CD14-positive monocyte (primary cell): ENCODE measurements at regions not wholly inside any gene's neighbourhood (a gene's known extent, or its start where the extent isn't known, plus 50 kb on each side); places are given as distances from the start of the nearest gene placed in this dataset.

Experiments used
- DNase-seq, 3 donors: peaks; one replicate each; pipeline ENCODE4 v3.0.0-alpha.2; 2011 to 2022
- H2AFZ ChIP-seq: 2 replicates; pipeline ENCODE4 v1.6.0; 2012; ENCODE audit warnings: mild to moderate bottlenecking, low read depth, low read length, inconsistent platforms; ENCODE audit not compliant: insufficient read depth, poor library complexity, severe bottlenecking
- H3K27ac ChIP-seq, 2 donors: 1 replicate in 1 of 2; 2 replicates in 1 of 2; pipeline ENCODE4 v1.5.1; 2012 to 2013; ENCODE audit warnings: low read length in 2 of 2, control low read depth in 1 of 2, inconsistent platforms in 1 of 2, low read depth in 1 of 2, mild to moderate bottlenecking in 1 of 2
- H3K27me3 ChIP-seq, 2 donors: one replicate each; pipeline versions ENCODE4 v1.6.0 to v1.6.1; 2011 to 2013; ENCODE audit warnings: low read length in 2 of 2; ENCODE audit not compliant: control insufficient read depth in 2 of 2, insufficient read depth in 2 of 2
- H3K36me3 ChIP-seq, 2 donors: replicated peaks in 1 of 2; 1 replicate in 1 of 2; 2 replicates in 1 of 2; pipeline versions ENCODE4 v1.5.1 to v1.6.1; 2012 to 2013; ENCODE audit warnings: low read length in 2 of 2, control low read depth in 1 of 2, inconsistent platforms in 1 of 2, mild to moderate bottlenecking in 1 of 2; ENCODE audit not compliant: insufficient read depth in 2 of 2, control insufficient read depth in 1 of 2
- H3K4me1 ChIP-seq, 2 donors: 1 replicate in 1 of 2; 2 replicates in 1 of 2; pipeline versions ENCODE4 v1.5.1 to v1.6.1; 2012 to 2013; ENCODE audit warnings: low read length in 2 of 2, control low read depth in 1 of 2, inconsistent platforms in 1 of 2, mild to moderate bottlenecking in 1 of 2, moderate library complexity in 1 of 2; ENCODE audit not compliant: insufficient read depth in 2 of 2, control insufficient read depth in 1 of 2
- H3K4me2 ChIP-seq: replicated peaks from 2 replicates; pipeline ENCODE3; 2012; ENCODE audit warnings: low read length, moderate library complexity, mild to moderate bottlenecking; ENCODE audit not compliant: poor library complexity, severe bottlenecking; ENCODE audit errors: extremely low read depth
- H3K4me3 ChIP-seq, 3 experiments: fragments of 200-600 bp in 1 of 3; sonication (generic) in 1 of 3; replicated peaks in 1 of 3; 1 replicate in 2 of 3; 2 replicates in 1 of 3; pipeline ENCODE4 v1.5.1; 2011 to 2013; ENCODE audit warnings: low read length in 3 of 3, mild to moderate bottlenecking in 3 of 3, control low read depth in 2 of 3, low read depth in 2 of 3, inconsistent platforms in 1 of 3, moderate library complexity in 1 of 3
- H3K79me2 ChIP-seq: 2 replicates; pipeline ENCODE4 v1.6.0; 2012; ENCODE audit warnings: mild to moderate bottlenecking, control low read depth, inconsistent platforms, low read length, moderate library complexity; ENCODE audit not compliant: insufficient read depth
- H3K9ac ChIP-seq: 2 replicates; pipeline ENCODE4 v1.6.0; 2017; ENCODE audit warnings: low read length, mild to moderate bottlenecking; ENCODE audit not compliant: insufficient read depth, poor library complexity, severe bottlenecking
- H3K9me3 ChIP-seq, 2 donors: replicated peaks in 1 of 2; 1 replicate in 1 of 2; 2 replicates in 1 of 2; pipeline versions ENCODE4 v1.5.1 to v1.6.1; 2012 to 2013; ENCODE audit warnings: low read length in 2 of 2, control low read depth in 1 of 2; ENCODE audit not compliant: control insufficient read depth in 1 of 2, insufficient read depth in 1 of 2
- H4K20me1 ChIP-seq: 2 replicates; pipeline ENCODE4 v1.6.0; 2012; ENCODE audit warnings: mild to moderate bottlenecking, low read length, control low read depth, moderate library complexity; ENCODE audit not compliant: insufficient read depth
- H3K27ac Mint-ChIP-seq, 7 donors: one replicate each; pipeline ENCODE4 v1.8.0; 2020; ENCODE audit warnings: mild to moderate bottlenecking in 7 of 7, mixed read lengths in 7 of 7, moderate library complexity in 6 of 7, inconsistent platforms in 2 of 7
- H3K27me3 Mint-ChIP-seq, 3 donors: one replicate each; pipeline ENCODE4 v1.8.0; 2021 to 2022; ENCODE audit warnings: low read depth in 3 of 3, mild to moderate bottlenecking in 3 of 3, mixed read lengths in 3 of 3, moderate library complexity in 3 of 3, inconsistent platforms in 1 of 3
- H3K36me3 Mint-ChIP-seq, 2 donors: one replicate each; pipeline ENCODE4 v1.8.0; 2020; ENCODE audit warnings: mixed read lengths in 2 of 2, inconsistent platforms in 1 of 2, mild to moderate bottlenecking in 1 of 2
- H3K4me1 Mint-ChIP-seq: one replicate; pipeline ENCODE4 v1.8.0; 2020; ENCODE audit warnings: mild to moderate bottlenecking, mixed read lengths
- H3K4me3 Mint-ChIP-seq, 2 donors: one replicate each; pipeline ENCODE4 v1.8.0; 2020; ENCODE audit warnings: mild to moderate bottlenecking in 2 of 2, mixed read lengths in 2 of 2, moderate library complexity in 1 of 2
- H3K9me3 Mint-ChIP-seq, 7 donors: one replicate each; pipeline ENCODE4 v1.8.0; 2020 to 2022; ENCODE audit warnings: mixed read lengths in 7 of 7, mild to moderate bottlenecking in 6 of 7, moderate library complexity in 6 of 7, inconsistent platforms in 2 of 7
- WGBS: methylation state at CpG from one replicate; pipeline ENCODE4 v1.1.5; 2013; ENCODE audit warnings: missing lambda C conversion rate; ENCODE audit not compliant: insufficient coverage; 5-methylcytosine and 5-hydroxymethylcytosine counted together
- intact Hi-C, 2 donors: fragments of 100-400 bp; cut with micrococcal nuclease; formaldehyde crosslinking; loops; one replicate each; pipeline versions ENCODE4 v1.15.0 to v1.15.1; 2023
- TF ChIP-seq, protein P1 (sequence below): fragments of 200-600 bp; IDR thresholded peaks from one replicate; pipeline ENCODE4 v1.8.0; 2022; ENCODE audit warnings: antibody characterized with exemption, mild to moderate bottlenecking

DNA sequence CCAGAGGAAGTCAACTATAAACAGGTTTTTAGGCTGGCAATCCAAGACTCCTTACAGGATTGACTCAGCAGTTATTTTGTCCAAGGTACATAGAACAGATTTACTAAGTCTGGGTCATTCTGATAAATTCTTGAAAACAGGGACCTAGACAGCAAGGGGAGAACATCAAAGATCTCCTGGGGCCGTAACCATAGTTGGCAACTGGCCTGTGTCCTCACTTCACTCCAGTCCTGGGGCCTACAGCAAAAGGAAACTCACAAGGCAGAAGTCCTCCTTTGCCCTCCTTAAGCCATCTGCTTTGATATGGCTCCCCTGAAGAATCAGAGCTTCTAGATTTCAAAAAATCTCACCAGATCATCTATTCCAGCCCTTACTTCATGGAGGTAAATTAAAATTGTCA lies 207.2 kb upstream of the IGF1 start:
- intact Hi-C loops: no loop called here
- DNase-seq: no peak
- H2AFZ ChIP-seq: no peak overlapping the region
- Mint-ChIP-seq H3K27me3 (peaks cover 2 to 5% (median 3%) of the 10 kb centered on the region in 3 donors), H3K36me3 (no peaks in the 10 kb centered on the region), H3K4me3 (no peak overlapping the region), H3K9me3 (peaks cover 0 to 3% (median 0%) of the 10 kb centered on the region in 7 donors), H3K4me1 (no peaks in the 10 kb centered on the region), H3K27ac (no peak overlapping the region)
- no peak overlapping the region for H3K27ac ChIP-seq
- H3K4me1 ChIP-seq: no peaks in the 10 kb centered on the region
- no peaks in the 10 kb centered on the region for H3K36me3 ChIP-seq
- H3K9ac ChIP-seq: no peak overlapping the region
- no peak overlapping the region for H3K4me2 ChIP-seq
- TF ChIP-seq, protein P1, sequence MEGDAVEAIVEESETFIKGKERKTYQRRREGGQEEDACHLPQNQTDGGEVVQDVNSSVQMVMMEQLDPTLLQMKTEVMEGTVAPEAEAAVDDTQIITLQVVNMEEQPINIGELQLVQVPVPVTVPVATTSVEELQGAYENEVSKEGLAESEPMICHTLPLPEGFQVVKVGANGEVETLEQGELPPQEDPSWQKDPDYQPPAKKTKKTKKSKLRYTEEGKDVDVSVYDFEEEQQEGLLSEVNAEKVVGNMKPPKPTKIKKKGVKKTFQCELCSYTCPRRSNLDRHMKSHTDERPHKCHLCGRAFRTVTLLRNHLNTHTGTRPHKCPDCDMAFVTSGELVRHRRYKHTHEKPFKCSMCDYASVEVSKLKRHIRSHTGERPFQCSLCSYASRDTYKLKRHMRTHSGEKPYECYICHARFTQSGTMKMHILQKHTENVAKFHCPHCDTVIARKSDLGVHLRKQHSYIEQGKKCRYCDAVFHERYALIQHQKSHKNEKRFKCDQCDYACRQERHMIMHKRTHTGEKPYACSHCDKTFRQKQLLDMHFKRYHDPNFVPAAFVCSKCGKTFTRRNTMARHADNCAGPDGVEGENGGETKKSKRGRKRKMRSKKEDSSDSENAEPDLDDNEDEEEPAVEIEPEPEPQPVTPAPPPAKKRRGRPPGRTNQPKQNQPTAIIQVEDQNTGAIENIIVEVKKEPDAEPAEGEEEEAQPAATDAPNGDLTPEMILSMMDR: no peak
- no peak overlapping the region for H3K4me3 ChIP-seq
- H3K27me3 ChIP-seq: no peaks in the 10 kb centered on the region
- no peaks in the 10 kb centered on the region for H3K79me2 ChIP-seq
- H3K9me3 ChIP-seq: no peaks in the 10 kb centered on the region
- no peaks in the 10 kb centered on the region for H4K20me1 ChIP-seq
- WGBS: no CpG with 5 or more reads among the region's 1 CpG

DNA sequence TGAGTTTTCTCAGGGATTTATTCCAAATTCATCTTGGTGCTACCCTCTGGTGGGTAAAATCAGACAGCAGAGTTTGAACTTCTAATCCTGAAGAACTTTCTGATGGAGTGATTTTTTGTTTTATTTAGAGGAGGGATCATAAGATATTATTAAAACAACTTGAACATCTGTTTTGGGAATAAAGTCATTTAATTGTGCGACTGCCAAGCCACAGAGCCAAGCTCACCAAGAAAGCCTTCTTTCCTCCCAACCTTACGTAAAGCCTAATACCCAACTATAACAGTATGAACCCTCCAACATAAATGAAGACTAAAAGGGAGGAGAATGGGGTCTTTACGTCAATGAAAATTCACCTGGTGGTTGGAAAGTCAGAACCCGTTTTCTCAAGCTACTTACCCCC lies 205.5 kb upstream of the IGF1 start:
- Histone ChIP-seq H3K9me3 (no peaks in the 10 kb centered on the region), H3K27me3 (no peaks in the 10 kb centered on the region), H2AFZ (no peak overlapping the region), H3K4me3 (no peak overlapping the region), H4K20me1 (no peaks in the 10 kb centered on the region), H3K27ac (no peak overlapping the region), H3K4me2 (no peak overlapping the region), H3K4me1 (no peaks in the 10 kb centered on the region), H3K36me3 (no peaks in the 10 kb centered on the region), H3K79me2 (no peaks in the 10 kb centered on the region), H3K9ac (no peak overlapping the region)
- H3K27me3 Mint-ChIP-seq: peaks cover 0 to 3% (median 2%) of the 10 kb centered on the region in 3 donors
- TF ChIP-seq, protein P1: no peak
- H3K27ac Mint-ChIP-seq: no peak overlapping the region
- intact Hi-C loops: no loop called here
- H3K36me3 Mint-ChIP-seq: no peaks in the 10 kb centered on the region
- WGBS: no CpG with 5 or more reads among the region's 4 CpGs
- no peak overlapping the region for H3K4me3 Mint-ChIP-seq
- peaks cover 0 to 3% (median 0%) of the 10 kb centered on the region in 7 donors for H3K9me3 Mint-ChIP-seq
- no peak for DNase-seq
- H3K4me1 Mint-ChIP-seq: no peaks in the 10 kb centered on the region
